DMS114 treated with DMSO at 0.1 percent for 48 hours (cell line): ENCODE measurements at regions not wholly inside any gene's neighbourhood (a gene's known extent, or its start where the extent isn't known, plus 50 kb on each side); places are given as distances from the start of the nearest gene placed in this dataset.

Experiments
- DNase-seq: peaks from one replicate; lab custom pipeline; 2025; ENCODE audit not compliant: unreplicated experiment; lab: John Stamatoyannopoulos, UW

DNA sequence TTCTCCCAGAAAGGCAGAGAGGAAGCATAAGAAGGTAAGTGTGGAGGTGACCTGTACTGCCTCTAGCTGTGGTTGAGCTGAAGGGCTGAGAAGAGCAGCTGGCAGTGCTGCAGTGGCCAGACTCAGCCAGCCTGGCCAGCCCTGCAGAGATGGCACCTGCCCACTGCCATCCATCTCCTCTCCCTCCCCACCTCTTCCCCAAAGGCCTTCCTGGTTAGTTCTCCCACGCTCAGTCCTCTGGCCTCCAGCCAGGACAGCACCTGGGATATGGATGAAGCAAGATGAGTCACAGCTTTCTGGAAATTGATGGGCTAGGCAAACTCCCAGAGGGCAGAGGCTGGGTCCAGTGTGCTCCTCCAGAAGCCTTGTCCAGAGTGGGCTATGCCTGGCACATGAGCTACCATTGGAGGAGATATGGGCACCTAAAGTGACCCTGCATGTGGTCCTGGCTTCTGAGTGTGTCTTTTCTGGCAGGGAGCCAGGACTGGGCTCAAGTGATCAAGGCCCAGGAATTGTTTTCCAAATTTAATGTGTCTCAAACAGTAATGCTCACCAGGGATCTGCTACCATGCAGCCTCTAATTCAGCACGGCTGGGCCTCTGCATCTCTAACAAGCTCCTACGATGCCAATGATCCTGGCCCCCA, 81.0 kb upstream of the CACUL1 start:
- no peak for DNase-seq

DNA sequence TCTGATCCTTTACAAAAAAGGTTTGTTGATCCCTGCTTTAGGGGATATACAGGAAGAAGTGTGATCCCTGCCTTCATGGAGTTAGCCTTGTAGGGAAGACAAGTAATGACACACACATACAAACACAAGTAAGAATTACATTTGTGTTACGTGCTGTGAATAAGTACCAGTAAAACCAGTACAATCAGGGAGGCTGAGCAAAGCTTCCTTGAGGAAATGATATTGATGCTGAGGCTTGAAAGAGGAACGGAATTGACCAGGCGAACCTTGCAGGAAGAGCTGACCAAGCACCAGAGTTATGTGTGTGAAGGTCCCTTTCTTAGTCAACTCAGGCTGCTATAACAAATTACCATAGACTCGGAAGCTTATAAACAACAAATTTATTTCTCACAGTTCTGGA, 83.6 kb upstream of the CACUL1 start:
- DNase-seq, result no peak

- DNase-seq, result no peak
Observed at GRCh38 chr10:118839348-118839747, 84.6 kb upstream of the CACUL1 start.

DNA sequence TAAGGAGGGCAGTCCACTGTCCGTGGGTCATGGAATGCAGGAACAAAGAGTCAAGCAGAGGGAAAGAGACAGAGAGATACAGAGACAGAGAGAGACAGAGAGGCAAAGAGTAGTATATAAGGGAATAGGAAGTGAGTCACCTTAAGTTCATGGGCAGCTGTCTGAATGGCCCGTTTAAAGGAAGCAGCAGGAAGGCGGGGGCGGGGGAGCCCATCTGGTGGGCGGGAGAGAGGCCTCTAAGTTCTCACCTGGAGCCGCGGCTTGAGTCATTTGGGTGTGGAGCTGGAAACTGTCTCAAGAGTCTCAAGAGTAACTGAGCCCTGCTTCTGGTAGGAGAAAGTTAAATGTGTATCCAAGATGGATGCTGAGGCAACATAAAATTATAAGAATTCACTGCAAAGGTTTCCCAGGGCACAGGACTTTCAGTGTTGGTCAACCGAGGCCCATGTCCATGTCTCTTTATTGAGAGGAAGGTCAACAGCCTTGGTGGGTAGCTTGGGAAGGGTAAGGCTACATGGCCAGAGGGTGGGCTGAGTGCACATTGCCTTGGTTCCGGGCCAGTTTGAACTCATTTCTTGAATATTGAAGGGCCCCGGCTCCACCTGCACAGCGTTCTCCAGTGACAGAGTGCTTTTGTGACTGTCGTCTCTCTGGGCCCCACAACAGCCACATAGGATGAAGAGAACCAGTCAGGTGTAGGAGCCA, 85.5 kb upstream of the CACUL1 start:
- DNase-seq, result no peak

DNA sequence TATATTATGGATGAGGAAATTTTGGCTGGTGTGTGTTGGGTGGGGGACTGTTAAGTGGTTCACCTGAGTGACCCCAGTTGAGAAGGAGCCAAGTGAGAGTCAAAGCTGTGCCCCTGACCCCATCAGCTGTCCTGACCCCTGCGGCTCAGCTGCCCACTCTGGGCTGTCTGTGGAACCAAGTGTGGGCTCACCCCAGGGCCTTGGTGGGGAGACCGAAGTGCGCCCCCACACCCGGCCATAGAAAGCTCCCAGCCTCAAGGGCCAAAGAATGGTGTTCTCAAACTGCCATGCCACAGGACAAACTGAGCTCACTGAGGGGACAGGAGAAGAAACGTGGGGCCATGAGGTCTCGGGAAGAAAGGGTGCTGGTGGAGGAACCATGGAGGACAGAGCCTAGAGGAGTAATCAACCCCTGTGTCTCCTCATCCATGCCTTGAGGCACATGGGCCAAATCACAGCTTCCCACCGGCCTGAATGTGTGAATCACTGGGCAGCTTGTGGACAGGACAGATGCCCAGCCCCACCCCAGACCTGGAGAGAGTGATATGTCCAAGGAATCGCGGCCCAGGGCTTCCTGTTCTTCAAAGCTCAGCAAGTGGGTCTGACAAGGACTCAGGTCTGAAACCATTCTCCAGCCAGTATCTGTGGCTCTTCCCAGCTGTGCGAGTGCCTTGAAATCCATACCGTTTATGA, 86.2 kb upstream of the CACUL1 start:
- no peak for DNase-seq

GRCh38 chr10:118841881-118842605, 87.3 kb upstream of the CACUL1 start:
- no peak for DNase-seq

GRCh38 chr10:118842843-118843624, 88.3 kb upstream of the CACUL1 start:
- no peak for DNase-seq

GRCh38 chr10:118843647-118844265, 89.0 kb upstream of the CACUL1 start:
- DNase-seq, result no peak

DNA sequence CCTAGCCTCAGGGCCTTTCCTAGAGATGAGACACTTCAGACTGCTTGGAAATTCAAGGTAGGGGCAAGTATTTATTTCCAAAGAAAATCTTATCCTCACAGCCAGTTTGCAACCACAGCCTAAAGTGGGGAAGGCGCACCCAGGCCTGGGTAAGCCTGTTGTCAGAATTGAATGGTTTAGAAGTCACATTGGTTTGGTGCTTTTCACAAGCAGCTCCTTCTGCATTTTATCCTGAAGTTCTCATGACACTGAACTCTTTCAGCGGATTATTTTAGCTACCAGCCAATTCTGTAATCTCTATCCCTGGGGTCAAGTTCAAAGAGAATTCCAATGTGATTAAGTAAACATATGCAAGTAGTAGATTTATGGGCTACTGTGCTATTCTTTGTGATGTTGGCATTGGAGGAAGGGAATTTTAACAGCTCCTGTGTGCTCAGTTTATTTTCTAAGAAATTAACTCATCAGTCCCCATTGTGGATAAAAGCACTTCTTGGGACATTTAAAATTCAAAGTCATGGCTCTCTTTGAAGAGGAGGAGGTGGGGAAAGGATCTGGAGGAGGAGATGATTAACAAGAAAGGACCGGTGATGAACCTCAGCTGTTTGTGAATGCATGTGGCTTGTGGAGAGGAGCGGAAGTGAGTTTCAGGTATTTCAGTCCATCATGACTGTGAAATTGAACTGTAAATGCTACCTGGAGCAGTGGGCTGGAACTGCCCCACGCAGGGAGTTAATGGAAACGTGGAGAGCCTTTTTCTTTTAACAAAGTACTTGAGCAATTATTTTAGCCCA, 90.2 kb upstream of the CACUL1 start:
- DNase-seq, result no peak

- DNase-seq, result no peak
Observed at GRCh38 chr10:118845776-118846175, 91.0 kb upstream of the CACUL1 start.

DNA sequence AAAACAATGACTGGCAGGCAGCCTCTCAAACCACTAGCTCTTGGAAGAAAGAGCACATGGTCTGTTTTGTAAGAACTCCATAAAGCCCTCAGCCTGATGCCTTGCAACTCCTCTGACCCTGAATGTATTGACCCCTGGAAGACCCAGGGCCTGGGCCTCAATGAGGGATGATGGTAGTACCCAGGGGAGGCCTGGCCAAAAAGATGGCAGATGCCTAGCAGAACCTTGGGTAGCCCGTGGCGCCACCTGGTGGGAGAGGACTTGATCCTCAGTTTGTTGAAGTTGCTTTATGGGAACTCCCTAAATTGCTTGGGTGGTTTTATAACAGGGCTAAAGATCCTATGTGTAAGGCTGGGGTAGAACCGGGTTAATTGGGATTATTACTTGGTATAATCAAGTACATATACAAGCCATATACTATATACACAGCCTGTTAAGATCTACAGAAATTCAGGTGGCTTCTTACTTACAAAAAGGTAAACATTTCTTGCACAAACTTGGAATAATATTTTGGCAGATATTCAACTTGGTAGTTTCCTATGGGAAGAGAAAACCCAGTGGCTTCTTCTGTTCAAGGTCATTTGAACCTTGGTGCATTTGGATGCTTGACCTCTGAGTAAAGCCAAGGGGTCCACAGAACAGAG, 95.8 kb upstream of the CACUL1 start:
- peak; percentile 51 for DNase-seq

DNA sequence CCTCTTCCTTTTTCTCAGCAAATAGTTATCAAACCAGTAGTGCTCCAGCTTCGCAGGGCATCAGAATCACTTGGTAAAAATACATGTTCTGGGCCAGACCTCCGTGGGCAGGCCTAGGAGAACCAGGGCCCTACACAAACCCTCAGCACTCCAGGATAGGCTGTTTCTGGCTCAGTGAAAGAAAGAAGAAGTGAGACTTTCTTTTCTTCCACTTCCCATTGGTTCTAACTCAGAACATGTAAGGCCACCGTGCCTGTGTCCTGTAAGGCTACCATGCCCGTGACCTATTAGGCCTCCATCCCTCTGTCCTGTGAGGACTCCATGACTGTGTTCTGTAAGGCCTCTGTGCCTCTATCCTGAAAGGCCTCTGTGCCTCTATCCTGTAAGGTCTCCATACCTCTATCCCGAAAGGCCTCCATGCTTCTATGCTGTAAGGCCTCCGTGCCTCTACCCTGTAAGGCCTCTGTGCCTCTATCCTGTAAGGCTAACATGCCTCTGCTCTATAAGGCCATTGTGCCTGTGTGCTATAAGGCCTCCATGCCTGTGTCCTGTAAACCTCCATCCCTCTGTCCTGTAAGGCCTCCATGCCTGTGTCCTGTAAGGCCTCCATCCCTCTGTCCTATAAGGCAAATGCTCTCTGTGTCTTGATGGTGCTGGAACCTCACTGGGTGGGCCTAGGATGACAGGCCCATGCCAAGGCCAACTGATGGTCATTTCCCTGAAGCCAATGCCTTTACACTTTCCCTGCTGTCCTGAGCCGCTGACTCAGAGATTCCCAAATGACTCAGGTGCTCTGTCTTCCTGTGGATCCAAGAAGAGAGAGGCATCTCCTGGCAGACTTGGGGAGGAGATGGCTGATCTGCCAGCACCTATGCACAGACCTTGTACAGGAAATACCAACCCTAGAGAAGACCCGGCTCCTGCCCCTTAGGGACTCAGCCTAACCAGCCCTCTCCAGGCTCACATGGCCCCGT, 96.6 kb upstream of the CACUL1 start:
- DNase-seq, result no peak

GRCh38 chr10:118853916-118854315, 99.1 kb upstream of the CACUL1 start:
- DNase-seq, result no peak

- DNase-seq, result no peak
Observed at GRCh38 chr10:118856106-118856505, 101.3 kb upstream of the CACUL1 start.

DNA sequence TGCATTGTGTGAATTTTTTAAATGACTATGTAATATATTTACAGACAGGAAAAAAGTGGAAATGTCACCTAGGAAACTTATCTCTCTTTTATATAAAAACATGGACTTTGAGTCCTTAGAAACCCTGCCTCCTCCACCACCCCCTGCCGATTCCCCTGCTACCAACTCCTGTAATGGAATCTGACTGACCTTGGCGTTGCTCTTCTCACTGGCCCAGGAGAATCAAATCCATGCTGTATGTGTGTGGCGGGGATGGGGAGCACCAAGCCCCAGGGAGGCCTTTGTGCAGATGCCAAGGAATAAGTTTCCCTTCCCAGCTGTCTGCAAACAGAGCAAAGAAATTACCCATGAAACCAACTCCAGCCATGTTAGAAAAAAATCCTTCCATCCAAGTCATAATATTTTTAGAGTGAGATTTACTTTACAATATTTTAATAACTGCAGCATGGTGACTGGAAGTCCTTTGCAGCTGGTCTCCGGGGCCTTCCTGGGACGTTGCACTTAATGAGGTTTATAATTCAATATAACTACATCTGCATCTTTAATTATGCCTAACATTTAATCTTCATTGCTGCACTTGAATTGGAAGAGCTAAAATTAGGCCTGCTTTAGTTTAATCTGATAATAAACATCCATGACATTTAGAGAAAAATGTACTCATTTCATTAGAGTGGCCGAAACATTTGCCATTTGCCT, 111.4 kb upstream of the CACUL1 start:
- DNase-seq, result no peak

GRCh38 chr10:118867768-118868167, 113.0 kb upstream of the CACUL1 start:
- DNase-seq, result no peak

DNA sequence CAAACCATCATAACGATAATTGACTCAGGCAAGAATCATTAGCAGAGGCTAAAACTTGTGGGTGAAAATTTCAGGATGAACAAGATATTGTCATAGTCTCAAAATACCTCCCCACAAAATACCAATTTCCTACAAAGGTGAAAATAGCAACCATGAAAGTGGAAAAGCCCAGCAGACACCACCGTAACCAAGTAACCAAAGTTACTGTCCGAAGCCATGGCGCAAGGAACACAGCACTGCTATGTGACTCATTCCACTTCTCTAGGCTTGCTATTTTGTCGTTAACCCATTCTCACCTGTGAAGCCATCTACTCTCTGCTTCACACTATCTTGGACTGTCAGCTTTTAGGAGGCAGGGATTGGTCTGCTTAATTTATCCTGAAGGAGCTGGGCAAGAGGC, 113.8 kb upstream of the CACUL1 start:
- no peak for DNase-seq
